ENCODE measurements at regions not wholly inside any gene's neighbourhood (a gene's known extent, or its start where the extent isn't known, plus 50 kb on each side); places are given as distances from the start of the nearest gene placed in this dataset.
"Not testable (repeated sequence)": the region's sequence is repeated elsewhere in the genome, so short reads cannot be mapped to it uniquely, and the experiment has no call there.

DNA sequence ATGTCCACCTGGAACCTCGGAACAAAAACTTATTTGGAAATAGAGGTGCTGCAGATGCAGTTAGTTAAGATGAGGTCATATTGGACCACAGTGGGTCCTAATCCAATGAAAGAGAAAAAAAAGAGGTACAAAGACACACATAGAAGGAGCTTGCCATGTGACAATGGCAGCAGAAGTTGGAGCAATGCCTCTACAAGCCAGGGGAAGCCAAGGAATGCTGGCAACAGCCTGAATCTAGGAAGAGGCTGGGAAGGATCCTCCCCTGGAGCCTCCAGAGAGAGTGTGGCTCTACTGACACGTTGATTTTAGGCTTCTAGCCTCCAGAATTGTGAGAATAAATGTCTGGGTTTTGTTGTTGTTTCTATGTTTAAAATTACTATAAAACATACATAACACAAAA, 521.8 kb upstream of the CCDC196 start:
- DNase-seq (ENCODE audit: low read depth in 2 of 2), result no peak

GRCh38 chr14:65966188-65966587, 520.0 kb upstream of the CCDC196 start:
- no peak for DNase-seq (ENCODE audit: low read depth in 2 of 2)

GRCh38 chr14:65972346-65972870, 513.8 kb upstream of the CCDC196 start:
- DNase-seq (ENCODE audit: low read depth in 2 of 2), result no peak

DNA sequence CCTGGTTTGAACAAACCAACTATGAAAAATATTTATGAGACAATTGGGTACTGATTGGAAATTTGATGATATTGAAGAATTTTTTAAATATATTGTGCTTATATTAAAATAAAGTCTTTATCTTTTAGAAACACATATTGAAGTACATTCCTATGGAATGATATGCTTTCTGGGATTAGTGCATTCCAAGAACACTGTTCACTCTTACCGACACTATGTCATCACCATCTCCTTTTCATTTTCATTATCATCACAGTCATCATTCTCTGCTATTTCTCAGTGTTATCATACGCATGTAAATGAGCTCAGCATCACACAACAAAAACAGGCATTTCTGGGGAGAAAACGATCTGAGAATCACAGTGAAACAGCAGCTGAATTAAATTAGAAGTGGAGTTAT, 513.3 kb upstream of the CCDC196 start:
- DNase-seq (ENCODE audit: low read depth in 2 of 2), result no peak

DNA sequence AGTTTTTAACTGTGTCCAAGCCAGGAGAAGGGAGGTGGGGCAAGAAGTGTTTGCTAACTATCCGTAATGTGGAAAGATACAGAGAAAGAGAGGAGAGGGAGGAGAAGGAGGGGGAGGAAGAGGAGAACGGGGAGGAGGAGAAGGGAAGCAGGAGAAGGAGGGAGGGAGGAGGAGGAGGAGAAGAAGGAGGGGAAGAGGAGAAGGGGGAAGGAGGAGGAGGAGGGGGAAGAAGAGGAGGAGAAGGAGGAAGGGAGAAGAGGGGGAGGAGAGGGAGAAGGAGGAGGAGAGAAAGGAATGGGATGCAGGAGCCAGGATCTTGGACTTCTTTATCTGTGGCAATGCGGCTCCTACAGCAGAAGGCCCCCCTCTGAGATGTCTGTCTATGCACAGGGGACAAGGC, 510.3 kb upstream of the CCDC196 start:
- DNase-seq (ENCODE audit: low read depth in 2 of 2), result no peak

GRCh38 chr14:65976761-65977404, 509.3 kb upstream of the CCDC196 start:
- no peak for DNase-seq (ENCODE audit: low read depth in 2 of 2)

DNA sequence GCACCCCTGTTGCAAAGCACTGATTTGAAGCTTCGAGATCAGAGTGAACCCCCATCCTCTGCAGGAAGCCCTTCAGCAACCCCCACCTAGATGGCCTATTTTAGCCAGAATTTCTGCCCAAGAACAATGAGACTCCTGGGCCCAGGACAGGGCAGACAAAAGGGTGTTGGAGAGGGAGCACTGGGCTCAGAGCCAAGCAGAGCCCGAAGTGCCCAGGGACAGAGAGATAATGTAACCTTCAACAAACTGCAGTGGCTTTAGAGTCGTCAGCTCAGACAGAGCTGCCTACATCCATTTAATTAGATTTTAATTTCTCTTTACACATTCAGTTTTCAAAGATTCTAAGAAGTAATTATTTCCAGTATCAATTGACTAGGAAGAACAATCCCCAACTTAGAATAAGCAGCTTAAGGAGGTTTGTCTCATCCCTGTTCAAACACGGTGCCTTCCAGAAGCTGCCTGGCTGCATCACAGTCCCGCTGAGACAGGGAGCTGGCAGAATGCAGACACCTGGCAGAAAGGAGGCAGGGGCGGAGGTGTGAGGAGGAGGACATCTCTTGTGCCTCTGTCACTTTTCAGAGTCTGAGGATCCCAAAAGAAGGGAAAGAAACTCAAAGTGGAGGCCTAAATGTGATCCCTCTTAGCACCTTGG, 504.9 kb upstream of the CCDC196 start:
- no peak for DNase-seq (ENCODE audit: low read depth in 2 of 2)

DNA sequence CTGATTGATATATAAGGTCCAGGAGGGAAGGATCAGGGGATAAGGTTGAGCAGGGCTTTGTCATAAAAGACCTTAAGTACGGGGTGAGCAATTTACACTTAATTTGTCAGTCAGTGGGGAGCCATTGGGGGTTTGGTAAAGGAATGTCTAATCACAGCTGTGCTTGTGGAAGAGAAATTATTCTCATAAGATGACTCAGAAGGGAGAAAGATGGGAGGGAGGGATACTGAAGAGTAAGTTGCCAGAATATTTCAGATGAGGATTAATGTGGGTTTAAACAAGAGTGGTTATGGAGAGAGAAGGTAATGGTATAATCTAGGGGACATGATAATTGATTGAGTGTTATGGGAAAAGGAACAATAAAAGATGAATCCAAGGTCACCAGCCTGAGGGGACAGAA, 500.1 kb upstream of the CCDC196 start:
- no peak for DNase-seq (ENCODE audit: low read depth in 2 of 2)

- DNase-seq (ENCODE audit: low read depth in 2 of 2), result no peak
These were observed 496.2 kb upstream of the CCDC196 start for GRCh38 chr14:65989981-65990380.

GRCh38 chr14:65991104-65991503, 495.1 kb upstream of the CCDC196 start:
- no peak for DNase-seq (ENCODE audit: low read depth in 2 of 2)

DNA sequence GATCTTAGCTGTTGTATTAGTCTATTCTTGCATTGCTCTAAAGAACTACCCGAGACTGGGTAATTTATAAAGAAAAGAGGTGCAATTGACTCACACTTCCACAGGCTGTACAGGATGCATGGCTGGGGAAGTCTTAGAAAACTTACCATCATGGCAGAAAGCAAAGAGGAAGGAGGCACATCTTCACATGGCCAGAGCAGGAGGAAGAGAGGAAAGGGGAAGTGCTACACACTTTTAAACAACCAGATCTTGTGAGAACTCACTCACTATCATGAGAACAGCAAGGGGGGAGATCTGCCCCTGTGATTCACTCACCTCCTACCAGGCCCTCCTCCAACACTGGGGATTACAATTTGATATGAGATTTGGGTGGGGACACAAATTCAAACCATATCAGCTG, 494.2 kb upstream of the CCDC196 start:
- DNase-seq (ENCODE audit: low read depth in 2 of 2), result not testable (repeated sequence)

GRCh38 chr14:65993103-65993502, 493.1 kb upstream of the CCDC196 start:
- DNase-seq (ENCODE audit: low read depth in 2 of 2), result no peak

DNA sequence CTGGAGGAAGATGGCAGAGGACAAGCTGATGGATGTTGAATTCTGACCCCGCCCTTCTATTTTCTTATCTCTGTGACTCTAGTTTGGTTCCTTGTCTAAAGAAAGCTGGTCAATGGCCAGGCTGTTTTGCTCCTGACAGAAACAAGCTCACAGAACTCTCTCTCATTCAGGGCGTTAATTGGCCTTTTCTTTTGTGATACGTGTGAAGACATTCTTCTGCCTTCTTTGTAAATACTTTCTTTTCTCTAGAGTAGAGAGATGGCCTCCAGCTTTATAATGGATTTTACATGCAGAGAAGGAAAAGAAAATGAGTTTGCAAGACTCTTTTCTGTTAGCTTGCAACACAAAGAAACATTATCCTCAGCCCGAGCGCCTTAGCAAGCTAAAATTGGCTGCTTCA, 492.2 kb upstream of the CCDC196 start:
- DNase-seq (ENCODE audit: low read depth in 2 of 2), result no peak

DNA sequence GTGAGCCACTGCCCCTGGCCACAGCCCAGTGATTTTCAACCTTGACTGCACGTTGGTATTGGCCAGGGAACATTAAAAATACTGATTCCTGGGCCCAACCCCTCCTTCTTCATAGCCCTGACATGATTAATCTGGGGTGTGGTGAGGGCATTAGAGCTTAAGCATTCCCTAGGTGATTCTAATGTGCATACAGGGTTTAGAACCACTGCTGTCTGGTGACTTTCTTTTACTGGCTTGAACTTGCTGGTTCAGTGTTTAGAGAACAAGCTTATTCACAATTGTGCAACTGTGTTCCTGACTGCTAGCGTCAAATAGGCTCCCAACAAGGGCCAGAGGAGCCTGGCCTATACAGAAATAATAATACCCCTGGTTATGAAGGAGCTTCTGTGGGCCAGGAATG, 488.8 kb upstream of the CCDC196 start:
- no peak for DNase-seq (ENCODE audit: low read depth in 2 of 2)

GRCh38 chr14:65999865-66000264, 486.3 kb upstream of the CCDC196 start:
- DNase-seq (ENCODE audit: low read depth in 2 of 2), result no peak

GRCh38 chr14:66000766-66001165, 485.4 kb upstream of the CCDC196 start:
- no peak for DNase-seq (ENCODE audit: low read depth in 2 of 2)

- no peak for DNase-seq (ENCODE audit: low read depth in 2 of 2)
These were observed 484.8 kb upstream of the CCDC196 start for GRCh38 chr14:66001356-66001755.

- no peak for DNase-seq (ENCODE audit: low read depth in 2 of 2)
These were observed 483.0 kb upstream of the CCDC196 start for GRCh38 chr14:66003082-66003730.

DNA sequence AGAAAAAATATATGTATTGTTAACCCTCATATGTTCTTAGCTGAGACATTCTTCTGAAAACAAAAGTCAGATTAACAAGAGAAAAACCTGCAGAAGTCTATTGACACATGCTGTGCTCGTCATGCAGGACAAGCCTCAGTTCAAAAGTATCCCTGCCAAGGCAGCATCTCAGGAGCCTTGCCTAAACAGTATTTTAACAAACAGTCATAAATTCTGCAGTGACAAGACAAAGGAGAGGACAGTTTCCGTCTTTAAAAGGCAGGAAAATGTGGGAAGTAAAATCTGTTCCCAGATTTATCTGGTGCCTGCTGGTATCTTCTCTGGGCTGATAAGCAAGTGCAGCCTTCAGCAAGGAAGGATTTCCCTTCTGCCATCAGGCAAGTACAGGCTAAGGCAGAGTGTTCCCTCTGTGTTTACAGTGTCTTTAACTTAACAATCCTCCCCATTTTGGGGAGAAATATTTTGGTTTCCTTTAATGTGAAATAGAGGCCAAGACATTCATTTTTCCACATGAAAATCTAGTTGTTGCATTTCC, 480.2 kb upstream of the CCDC196 start:
- DNase-seq (ENCODE audit: low read depth in 2 of 2), result no peak

- DNase-seq (ENCODE audit: low read depth in 2 of 2), result no peak
These were observed 477.5 kb upstream of the CCDC196 start for GRCh38 chr14:66008631-66009030.

GRCh38 chr14:66009089-66009488, 477.1 kb upstream of the CCDC196 start:
- DNase-seq (ENCODE audit: low read depth in 2 of 2), result no peak

GRCh38 chr14:66010695-66011094, 475.5 kb upstream of the CCDC196 start:
- DNase-seq (ENCODE audit: low read depth in 2 of 2), result no peak

DNA sequence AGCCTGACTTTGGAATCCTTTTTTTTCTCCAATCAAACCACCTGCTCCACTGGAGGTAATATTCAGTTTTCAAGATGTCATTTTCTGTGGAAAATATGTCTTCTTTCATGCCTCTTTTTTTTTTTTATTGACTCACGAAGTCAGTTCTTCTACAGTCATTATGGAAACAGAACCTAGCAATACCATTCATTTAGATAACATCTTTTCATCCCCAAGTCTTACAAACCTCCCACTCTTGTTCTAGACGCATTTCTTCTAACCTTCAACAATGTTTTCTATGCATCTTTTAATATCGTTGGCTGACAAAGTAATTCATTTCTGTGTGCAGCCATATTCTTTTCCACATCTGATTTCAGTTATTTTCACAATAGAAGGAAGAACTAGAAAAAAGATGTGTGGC, 474.3 kb upstream of the CCDC196 start:
- no peak for DNase-seq (ENCODE audit: low read depth in 2 of 2)

Data from stimulated activated CD4-positive, alpha-beta T cell treated with anti-CD3 and anti-CD28 coated beads, Interleukin-1b, Interleukin-23, amount 100 ng/mL, for 1 hour (primary cell).